Lower leg skin (tissue), 4 donors: ENCODE measurements at regions not wholly inside any gene's neighbourhood (a gene's known extent, or its start where the extent isn't known, plus 50 kb on each side); places are given as distances from the start of the nearest gene placed in this dataset.

Source experiments
- DNase-seq, 2 donors: peaks; one replicate each; pipeline ENCODE4 v3.0.0-alpha.2; 2019; ENCODE audit warnings: low spot score in 2 of 2
- H3K4me3 ChIP-seq: fragments of 200-600 bp; sonication (generic); 2 replicates; pipeline ENCODE4 v1.5.1; 2017; ENCODE audit warnings: mild to moderate bottlenecking, low read depth; ENCODE audit not compliant: poor library complexity, severe bottlenecking
- CTCF ChIP-seq, 3 donors: fragments of 450-650 bp; IDR thresholded peaks; one replicate each; pipeline ENCODE4 v1.5.1; 2016; ENCODE audit warnings: antibody characterized with exemption in 3 of 3, mild to moderate bottlenecking in 3 of 3, moderate library complexity in 2 of 3
- POLR2A ChIP-seq, 2 donors: fragments of 450-650 bp; IDR thresholded peaks; one replicate each; pipeline ENCODE4 v1.6.1; 2016 to 2017; ENCODE audit warnings: antibody characterized with exemption in 2 of 2, mild to moderate bottlenecking in 1 of 2, moderate library complexity in 1 of 2
- WGBS, 2 donors: methylation state at CpG; one replicate each; pipeline ENCODE4 v1.1.5; 2018; 5-methylcytosine and 5-hydroxymethylcytosine counted together
- intact Hi-C: fragments of 100-400 bp; cut with DNase I; formaldehyde crosslinking; loops from one replicate; pipeline ENCODE4 v1.15.0; 2023; ENCODE audit warnings: low total_unique reads

GRCh38 chr1:223031733-223032601 is 111.1 kb downstream of the TLR5 start:
- intact Hi-C loops, result no loop called here
- WGBS, 2 donors, result 31 to 34% methylated on average over 11 of the region's 11 CpGs
- DNase-seq, result peak; percentile 71 to 95
- TF ChIP-seq CTCF (IDR thresholded peaks at IDR 0.05), result no peak
- TF ChIP-seq POLR2A (IDR thresholded peaks at IDR 0.05), result no peak
- no peak overlapping the region for H3K4me3 ChIP-seq

GRCh38 chr1:223033658-223034057 is 109.4 kb downstream of the TLR5 start:
- no peak for DNase-seq
- intact Hi-C loops, result no loop called here
- WGBS, 2 donors, result 48 to 58% methylated on average over 3 of the region's 3 CpGs
- TF ChIP-seq CTCF (IDR thresholded peaks at IDR 0.05) (no peak), POLR2A (IDR thresholded peaks at IDR 0.05) (no peak)
- no peak overlapping the region for H3K4me3 ChIP-seq

- intact Hi-C loops, result no loop called here
- 94 to 96% methylated on average over 5 of the region's 5 CpGs for WGBS, 2 donors
- DNase-seq, result no peak
- no peak overlapping the region for H3K4me3 ChIP-seq
- TF ChIP-seq POLR2A (IDR thresholded peaks at IDR 0.05), result no peak
Measured at GRCh38 chr1:223034270-223034798, 108.7 kb downstream of the TLR5 start.

GRCh38 chr1:223035724-223036478 is 107.1 kb downstream of the TLR5 start:
- intact Hi-C loops, result no loop called here
- 68 to 73% methylated on average over 11 of the region's 11 CpGs for WGBS, 2 donors
- no peak for TF ChIP-seq POLR2A (IDR thresholded peaks at IDR 0.05)
- TF ChIP-seq CTCF (IDR thresholded peaks at IDR 0.05), result no peak
- H3K4me3 ChIP-seq, result no peak overlapping the region
- DNase-seq, result no peak

- WGBS, 2 donors, result 91 to 93% methylated on average over 6 of the region's 6 CpGs
- no peak for DNase-seq
- H3K4me3 ChIP-seq, result no peak overlapping the region
- TF ChIP-seq CTCF (IDR thresholded peaks at IDR 0.05) (no peak), POLR2A (IDR thresholded peaks at IDR 0.05) (no peak)
- intact Hi-C loops, result no loop called here
Measured at GRCh38 chr1:223036479-223036845, 106.6 kb downstream of the TLR5 start.

- TF ChIP-seq CTCF (IDR thresholded peaks at IDR 0.05) (no peak), POLR2A (IDR thresholded peaks at IDR 0.05) (no peak)
- no peak for DNase-seq
- no peak overlapping the region for H3K4me3 ChIP-seq
- intact Hi-C loops, result no loop called here
- WGBS, 2 donors, result 82 to 87% methylated on average over 9 of the region's 9 CpGs
Measured at GRCh38 chr1:223037845-223038244, 105.2 kb downstream of the TLR5 start.
